HuH-7.5 (cell line): ENCODE measurements at regions not wholly inside any gene's neighbourhood (a gene's known extent, or its start where the extent isn't known, plus 50 kb on each side); places are given as distances from the start of the nearest gene placed in this dataset.
A peak's percentile ranks its signal among the peaks of the same experiment; 100 is the strongest.

Experiments used
- DNase-seq: peaks from one replicate; pipeline ENCODE4 v3.0.0; 2011; ENCODE audit warnings: low spot score

DNA sequence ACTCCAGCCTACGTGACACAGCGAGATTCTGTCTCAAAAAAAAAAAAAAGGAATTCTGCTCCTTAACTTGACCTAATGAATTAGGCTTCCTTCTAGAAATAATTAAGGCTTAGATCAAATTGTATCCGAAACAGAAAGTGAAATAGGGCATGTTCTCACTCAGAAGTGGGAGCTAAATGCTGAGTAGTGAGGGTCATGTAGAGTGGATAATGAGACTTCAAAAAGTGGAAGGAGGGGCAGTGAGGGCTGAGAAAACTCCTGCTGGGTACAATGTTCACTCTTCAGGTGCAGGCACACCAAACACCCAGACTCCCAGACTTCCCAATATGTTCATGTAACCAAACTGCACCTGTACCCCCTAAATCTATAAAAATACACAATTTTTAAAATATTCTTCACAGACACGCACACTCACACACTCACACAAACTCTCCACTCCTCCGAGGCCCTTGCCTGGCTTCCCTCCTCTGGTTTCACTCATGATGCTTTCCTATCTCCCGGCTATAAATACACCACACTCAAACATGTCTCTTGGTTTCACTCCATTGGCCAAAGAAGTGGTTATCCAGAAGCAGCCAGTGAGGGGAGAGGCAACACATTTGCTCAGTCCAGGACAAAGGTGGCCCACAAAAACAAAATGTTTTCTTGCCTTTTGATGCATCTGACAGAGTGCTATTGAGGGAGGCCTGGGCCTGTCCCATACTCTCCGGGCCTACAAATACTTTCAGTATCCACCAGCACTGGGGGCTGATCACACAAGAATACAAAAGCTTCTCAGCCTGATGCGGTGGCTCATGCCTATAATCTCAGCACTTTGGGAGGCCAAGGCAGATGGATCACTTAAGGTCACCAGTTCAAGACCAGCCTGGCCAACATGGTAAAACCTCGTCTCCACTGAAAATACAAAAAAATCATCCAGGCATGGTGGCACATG, 249.2 kb downstream of the TOMM20 start:
- DNase-seq, result no peak

DNA sequence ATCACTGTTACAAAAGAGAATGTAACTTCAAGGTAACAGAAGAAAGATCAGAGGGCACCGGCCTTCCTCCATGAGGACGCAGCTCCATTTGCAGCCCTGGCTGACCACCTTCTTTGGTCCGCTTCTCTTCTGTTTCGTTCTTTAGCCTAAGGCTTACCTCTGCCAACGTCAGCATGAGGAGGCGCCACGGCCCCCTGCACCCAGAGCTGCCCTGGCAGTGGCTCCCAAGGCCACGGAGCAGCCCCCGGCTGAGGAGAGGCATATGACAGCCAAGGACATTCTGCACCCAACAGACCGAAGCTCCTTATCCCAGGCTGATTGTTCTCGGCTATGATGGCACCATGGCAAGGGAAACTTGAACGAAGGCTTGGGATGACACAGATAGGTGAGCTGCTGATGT, 250.3 kb downstream of the TOMM20 start:
- DNase-seq, result no peak

DNA sequence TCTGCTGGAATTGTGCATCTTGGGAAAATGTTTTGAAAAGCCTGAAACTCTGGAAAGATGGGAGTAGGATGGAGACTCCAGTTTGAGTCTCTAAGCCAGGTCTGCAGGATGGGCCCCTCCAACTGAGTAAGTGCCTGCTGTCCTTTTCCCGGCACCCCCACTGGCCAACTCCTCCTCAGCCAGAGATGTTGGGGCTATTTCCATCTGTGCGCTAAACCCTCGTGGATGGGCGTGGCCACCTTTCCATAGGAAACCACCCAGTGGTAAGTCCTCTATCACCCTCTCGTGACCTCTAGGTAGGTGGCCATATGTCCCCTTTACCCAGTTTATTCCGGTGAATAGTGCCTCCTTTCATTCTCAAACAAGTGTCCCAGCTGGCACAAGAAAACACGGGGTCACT, 250.9 kb downstream of the TOMM20 start:
- DNase-seq, result no peak

DNA sequence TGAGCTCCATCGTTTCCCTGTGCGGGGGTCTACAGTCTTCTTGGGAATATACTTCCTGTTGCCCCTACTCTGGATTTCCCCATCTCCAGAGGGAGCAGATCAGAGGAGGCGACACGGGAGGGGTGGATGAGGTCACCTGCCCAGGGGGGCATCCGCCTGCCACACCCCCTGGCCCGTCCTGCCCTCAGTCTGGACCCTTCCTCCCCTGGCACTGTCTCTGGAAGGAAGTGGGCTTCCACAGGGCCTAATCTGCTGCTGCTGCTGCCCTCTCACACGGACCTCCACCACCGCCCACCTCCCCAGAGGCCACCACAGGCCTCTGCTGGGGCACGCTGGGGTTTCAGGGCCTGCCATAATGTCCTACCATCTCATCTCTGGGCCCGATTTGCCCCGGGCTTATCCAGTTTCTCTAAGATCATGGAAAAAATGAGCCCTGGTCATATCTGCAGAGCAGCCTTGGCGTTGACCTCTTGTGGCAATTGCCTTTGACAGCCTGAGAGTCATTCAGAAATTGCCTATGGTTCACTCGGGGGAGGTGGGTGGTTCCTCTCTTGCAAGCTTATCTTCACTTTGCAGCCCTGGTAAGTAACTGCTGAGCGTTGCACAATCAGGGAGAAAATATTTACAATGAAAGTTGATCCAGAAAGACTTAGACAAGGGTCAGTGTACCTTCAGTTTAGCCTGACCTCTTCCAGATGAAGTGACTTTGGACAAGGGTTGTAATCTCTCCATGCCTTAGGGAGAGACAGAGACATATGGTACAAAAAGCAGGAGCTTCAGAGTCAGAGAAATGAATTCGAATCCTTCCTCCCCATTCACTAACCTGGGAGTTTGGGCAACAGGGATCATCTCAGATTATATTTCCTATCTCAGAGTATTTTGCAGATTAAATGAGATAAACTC, 252.4 kb downstream of the TOMM20 start:
- peak; percentile 83 for DNase-seq

GRCh38 chr1:234875328-234875952, 253.2 kb downstream of the TOMM20 start:
- DNase-seq, result peak; percentile 59

- peak; percentile 43 for DNase-seq
Observed at GRCh38 chr1:234874291-234875288, 254.0 kb downstream of the TOMM20 start.

GRCh38 chr1:234871710-234872271, 256.8 kb downstream of the TOMM20 start:
- no peak for DNase-seq

- DNase-seq, result no peak
Observed at GRCh38 chr1:234871039-234871709, 257.5 kb downstream of the TOMM20 start.

- no peak for DNase-seq
Observed at GRCh38 chr1:234870020-234870981, 258.3 kb downstream of the TOMM20 start.

- no peak for DNase-seq
Observed at GRCh38 chr1:234869182-234870019, 259.2 kb downstream of the TOMM20 start.

GRCh38 chr1:234868296-234869147, 258.5 kb upstream of the IRF2BP2 start:
- no peak for DNase-seq

DNA sequence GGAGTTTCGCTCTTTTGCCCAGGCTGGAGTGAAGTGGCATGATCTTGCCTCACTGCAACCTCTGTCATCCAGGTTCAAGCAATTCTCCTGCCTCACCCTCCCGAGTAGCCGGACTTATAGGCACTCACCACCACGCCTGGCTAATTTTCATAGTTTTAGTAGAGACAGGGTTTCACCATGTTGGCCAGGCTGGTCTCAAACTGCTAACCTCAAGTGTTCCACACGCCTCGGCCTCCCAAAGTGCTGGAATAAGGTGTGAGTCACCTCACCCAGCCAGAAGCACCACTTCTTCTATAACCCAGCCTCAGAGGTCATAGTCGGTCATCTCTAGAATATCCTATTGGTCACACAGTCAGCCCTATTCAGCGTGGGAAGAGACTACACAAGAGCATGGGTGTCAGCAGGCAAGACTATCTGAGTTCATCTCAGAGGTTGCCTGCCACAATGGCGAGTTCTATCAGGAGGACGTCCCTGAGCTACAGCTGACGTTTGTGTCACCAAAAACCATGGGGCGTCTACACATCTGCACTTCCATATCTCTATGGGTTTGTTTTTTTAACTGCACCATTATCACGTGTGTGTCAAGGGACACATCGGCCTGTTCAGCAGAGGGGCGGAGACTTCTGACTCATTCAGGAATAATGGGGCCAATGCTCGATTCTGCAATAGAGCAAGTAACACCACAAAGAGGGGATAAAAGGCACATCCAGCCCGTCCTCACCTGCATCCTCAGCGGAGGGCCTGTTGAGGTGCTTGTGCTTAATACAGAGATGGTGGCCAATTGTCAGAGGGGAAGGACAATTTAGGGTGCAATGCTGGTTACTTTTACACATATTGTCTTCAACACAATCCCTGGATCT, 256.3 kb upstream of the IRF2BP2 start:
- no peak for DNase-seq

DNA sequence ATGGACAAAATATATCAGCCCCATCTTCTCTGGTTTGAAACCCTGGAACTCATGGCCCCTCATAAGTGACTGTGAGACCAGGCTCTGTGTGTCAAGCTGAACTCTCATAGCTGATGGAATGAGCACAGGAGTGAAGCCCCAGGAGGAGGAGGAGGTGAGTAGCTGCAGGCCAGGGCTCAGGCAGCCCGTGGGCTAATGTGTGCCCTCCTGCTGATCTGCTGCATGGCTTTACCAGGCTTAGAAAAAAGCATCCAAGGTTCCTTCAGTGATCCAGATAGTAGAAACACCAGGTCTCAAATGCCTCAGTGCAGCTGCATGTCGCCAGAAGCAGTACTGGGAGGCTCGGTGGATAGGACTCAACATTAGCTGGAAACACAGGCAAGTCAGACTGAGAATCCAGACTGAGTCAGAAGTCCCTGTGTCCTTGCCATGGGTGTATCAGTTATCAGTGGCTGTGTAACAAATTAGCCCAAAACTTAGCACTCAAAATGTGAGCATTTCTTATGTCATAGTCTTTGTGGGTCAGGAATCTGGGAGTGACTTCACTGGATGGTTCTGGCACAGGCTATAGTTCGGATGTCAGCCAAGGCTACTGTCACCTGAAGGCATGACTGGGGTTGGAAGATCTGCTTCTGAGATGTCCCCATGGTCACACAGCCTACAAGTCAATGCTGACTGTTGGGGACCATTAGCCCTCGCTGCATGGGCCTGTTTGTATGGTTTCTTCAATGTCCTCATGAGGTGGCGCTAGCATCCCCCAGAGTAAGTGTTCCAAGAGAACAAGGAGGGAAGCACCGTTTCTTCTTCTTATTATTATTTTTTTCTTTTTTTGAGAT, 255.4 kb upstream of the IRF2BP2 start:
- no peak for DNase-seq

DNA sequence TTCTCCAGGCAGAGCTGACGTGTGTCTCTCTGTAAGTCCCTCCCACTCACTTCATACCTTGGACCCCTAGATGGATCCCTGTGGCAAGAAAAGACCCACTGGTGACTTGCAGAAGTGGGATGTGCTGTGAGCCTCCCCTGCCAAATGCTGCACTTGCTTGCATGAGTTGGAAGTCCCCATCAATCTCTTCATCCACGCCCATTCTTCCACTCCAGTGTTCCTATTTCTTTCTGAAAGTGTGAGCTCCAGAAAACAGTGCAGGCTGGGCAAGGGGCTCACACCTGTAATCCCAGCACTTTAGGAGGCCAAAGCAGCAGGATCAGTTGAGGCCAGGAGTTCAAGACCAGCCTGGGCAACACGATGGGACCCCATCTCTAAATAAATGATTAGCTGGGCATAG, 254.1 kb upstream of the IRF2BP2 start:
- DNase-seq, result no peak

- no peak for DNase-seq
Observed at GRCh38 chr1:234863551-234863971, 253.6 kb upstream of the IRF2BP2 start.
